SK-N-SH (cell line): ENCODE measurements at regions not wholly inside any gene's neighbourhood (a gene's known extent, or its start where the extent isn't known, plus 50 kb on each side); places are given as distances from the start of the nearest gene placed in this dataset.

Experiments
- CTCF ChIP-seq: fragments of 200-600 bp; sonication (generic); IDR thresholded peaks from 2 replicates; pipeline ENCODE4 v1.6.1; 2017; ENCODE audit warnings: antibody characterized with exemption, mild to moderate bottlenecking, moderate library complexity
- ELF1 ChIP-seq: IDR thresholded peaks from 2 replicates; pipeline ENCODE4 v1.4.0; 2012
- MXI1 ChIP-seq: IDR thresholded peaks from 2 replicates; pipeline ENCODE4 v1.6.1; 2012; ENCODE audit warnings: mild to moderate bottlenecking, low read depth, low read length, improper control_type of control experiment
- RAD21 ChIP-seq: IDR thresholded peaks from 2 replicates; pipeline ENCODE4 v1.6.1; 2012; ENCODE audit warnings: mild to moderate bottlenecking, low read length
- RCOR1 ChIP-seq: fragments of 150-350 bp; IDR thresholded peaks from 2 replicates; pipeline ENCODE4 v1.6.1; 2017; ENCODE audit warnings: antibody characterized with exemption, low read length
- REST ChIP-seq: IDR thresholded peaks from 2 replicates; pipeline ENCODE4 v1.6.1; 2012; ENCODE audit warnings: mild to moderate bottlenecking, low read depth, low read length, moderate library complexity
- RFX5 ChIP-seq: IDR thresholded peaks from 2 replicates; pipeline ENCODE4 v1.6.1; 2012; ENCODE audit warnings: mild to moderate bottlenecking, improper control_type of control experiment, low read length
- TCF12 ChIP-seq: IDR thresholded peaks from 2 replicates; pipeline ENCODE4 v1.4.0; 2012

GRCh38 chr18:38458698-38459097 is 893.1 kb upstream of the CELF4 start:
- no peak for TF ChIP-seq RCOR1
- TF ChIP-seq CTCF = no peak
- no peak for TF ChIP-seq RFX5
- no peak for TF ChIP-seq TCF12
- TF ChIP-seq MXI1 = no peak
- TF ChIP-seq REST = no peak
- no peak for TF ChIP-seq RAD21
- no peak for TF ChIP-seq ELF1
